ENCODE measurements at regions not wholly inside any gene's neighbourhood (a gene's known extent, or its start where the extent isn't known, plus 50 kb on each side); places are given as distances from the start of the nearest gene placed in this dataset.

DNA sequence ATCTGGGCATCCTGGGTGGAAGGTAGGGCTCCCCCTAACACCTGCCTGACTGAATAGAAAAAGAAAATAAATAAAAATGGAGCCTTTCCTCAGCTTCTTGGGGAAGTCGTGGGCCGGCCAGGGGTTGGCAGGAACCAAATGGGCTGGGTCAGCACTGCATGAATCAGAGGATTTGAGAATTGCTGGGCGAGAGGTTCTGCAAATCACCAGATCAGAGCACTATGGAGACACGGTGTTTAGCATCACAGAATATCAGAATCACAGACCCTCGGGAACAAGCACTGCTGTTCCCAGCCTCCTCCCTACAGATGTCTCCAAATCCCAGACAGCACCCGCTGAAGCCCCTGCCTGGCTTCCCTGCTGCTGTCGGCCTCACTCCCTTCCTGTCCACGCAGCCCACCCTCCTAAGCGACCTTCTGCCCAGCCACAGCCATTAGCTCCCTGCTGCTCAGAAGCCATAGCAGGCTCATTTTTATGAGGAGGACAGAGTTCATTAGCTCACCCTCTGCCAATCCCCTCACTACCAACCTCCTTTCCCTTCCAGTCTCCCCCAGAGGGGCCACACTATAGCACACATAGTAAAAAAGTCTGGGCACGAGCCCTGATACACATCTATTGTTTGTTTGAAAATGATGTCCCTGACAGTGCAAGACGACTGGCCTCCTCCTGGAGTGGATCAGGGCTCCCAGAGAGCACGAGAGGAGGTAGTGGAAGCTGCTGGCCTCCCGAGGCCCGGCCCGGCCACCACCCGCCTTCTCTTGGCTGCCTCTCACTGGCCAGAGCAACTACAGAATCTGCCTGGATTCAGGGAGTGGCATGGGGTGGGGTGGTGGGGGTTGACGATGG lies 64.6 kb upstream of the TAF1B start:
- ChIA-PET CTCF (interaction anchor here (1.4 to 2.4 kb wide), 2 partner anchors 8 to 10 kb away, joined by 4 to 7 read pairs; no protein-coding TSS in a partner anchor), POLR2A (no interaction called here)
- no peak for DNase-seq (ENCODE audit: extremely low spot score)
- TF ChIP-seq ELF4 (IDR thresholded peaks at IDR 0.05) (no peak), FOXM1 (IDR thresholded peaks at IDR 0.05; ENCODE audit: borderline replicate concordance) (no peak), LEF1 (IDR thresholded peaks at IDR 0.05; ENCODE audit: borderline replicate concordance) (no peak), SUZ12 (IDR thresholded peaks at IDR 0.05) (no peak), HDGF (IDR thresholded peaks at IDR 0.05; ENCODE audit: borderline replicate concordance) (no peak), ZNF384 (IDR thresholded peaks at IDR 0.05) (no peak), ARNT (IDR thresholded peaks at IDR 0.05) (no peak), NFRKB (IDR thresholded peaks at IDR 0.05) (no peak), BHLHE40 (IDR thresholded peaks at IDR 0.05; ENCODE audit: borderline replicate concordance) (no peak), TARDBP (IDR thresholded peaks at IDR 0.05) (no peak), FOXK2 (IDR thresholded peaks at IDR 0.05) (no peak)

DNA sequence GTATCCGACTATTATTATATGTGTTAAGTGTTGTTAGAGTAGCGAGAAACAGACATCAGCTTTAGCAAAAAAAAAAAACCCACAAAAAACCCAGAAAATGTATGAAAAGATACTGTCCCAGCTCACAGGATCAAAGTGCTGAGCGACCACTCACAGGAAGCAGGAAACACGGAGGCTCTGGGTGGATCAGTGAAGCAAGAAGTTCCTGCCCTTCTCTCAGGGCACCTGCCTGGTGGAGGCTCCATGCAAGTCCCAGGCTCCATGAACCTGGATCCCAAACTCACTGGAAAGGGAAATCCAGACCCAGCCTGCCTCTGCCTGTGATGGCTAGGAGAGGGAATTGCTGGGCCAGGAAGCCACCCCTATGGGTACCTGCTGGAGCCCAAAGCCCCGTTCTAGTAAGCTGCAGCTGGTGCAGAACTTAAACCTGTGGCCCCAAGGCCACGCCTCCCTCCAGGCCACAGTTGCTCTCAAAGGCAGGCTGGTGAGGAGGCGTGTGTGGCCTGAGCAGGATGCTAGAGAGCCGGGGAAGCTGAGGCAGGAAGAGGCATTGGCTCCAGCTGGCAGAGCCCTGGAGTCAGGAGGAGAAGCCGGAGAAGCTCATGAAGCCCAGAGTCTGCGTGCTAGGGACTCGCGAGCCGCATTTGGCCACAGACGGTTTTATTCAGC lies 63.5 kb upstream of the TAF1B start:
- DNase-seq (ENCODE audit: extremely low spot score): no peak
- ChIA-PET POLR2A (no interaction called here), CTCF (interaction anchor here (0.5 to 2.4 kb wide), 2 partner anchors 9 to 15 kb away, joined by 3 to 7 read pairs; no protein-coding TSS in a partner anchor)
- TF ChIP-seq TARDBP (IDR thresholded peaks at IDR 0.05) (no peak), FOXM1 (IDR thresholded peaks at IDR 0.05; ENCODE audit: borderline replicate concordance) (no peak), ZNF384 (IDR thresholded peaks at IDR 0.05) (no peak), CTBP1 (IDR thresholded peaks at IDR 0.05; ENCODE audit: borderline replicate concordance) (no peak), LEF1 (IDR thresholded peaks at IDR 0.05; ENCODE audit: borderline replicate concordance) (no peak), NFRKB (IDR thresholded peaks at IDR 0.05) (no peak), FOXA1 (IDR thresholded peaks at IDR 0.05) (no peak)

DNA sequence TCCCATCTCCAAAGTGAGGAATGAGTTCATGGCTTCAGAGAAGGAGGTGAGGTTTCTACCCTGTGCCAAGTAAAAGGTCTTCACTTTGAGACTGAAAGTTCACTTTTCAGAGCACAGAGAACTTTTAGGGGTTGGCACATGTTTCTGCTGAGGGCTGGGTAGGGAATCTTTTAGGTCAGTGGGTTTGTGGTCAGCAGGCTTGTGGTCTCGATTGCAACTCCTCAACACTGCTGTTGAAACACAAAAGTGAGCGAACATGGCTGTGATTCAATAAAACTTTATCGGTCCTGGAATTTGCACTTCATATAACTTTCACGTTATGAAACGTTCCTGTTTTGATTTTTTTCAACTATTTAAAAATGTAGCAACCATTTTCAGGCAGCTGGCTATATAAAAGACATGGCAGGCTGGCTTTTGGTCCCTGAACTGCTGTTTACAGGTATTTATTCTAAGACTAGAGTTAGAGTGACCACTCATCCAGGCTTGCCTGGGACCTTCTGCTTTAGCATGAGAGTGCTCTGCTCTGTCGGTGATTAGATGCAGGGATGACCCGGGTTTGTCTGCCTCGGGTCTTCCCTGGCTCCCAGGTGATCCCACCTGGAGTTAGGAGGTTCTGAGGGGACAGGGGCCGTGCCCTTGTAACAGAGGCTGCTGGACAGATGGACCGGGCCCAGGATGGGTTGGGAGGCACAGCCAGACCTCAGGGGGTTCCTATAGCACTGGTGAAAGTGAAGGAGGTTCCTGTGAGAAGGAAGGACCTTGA lies 62.7 kb upstream of the TAF1B start:
- CTCF ChIA-PET: interaction anchor here (0.5 to 2.4 kb wide), 2 partner anchors 10 to 14 kb away, joined by 3 to 7 read pairs; no protein-coding TSS in a partner anchor
- POLR2A ChIA-PET: no interaction called here
- DNase-seq (ENCODE audit: extremely low spot score): no peak
- TF ChIP-seq BHLHE40 (IDR thresholded peaks at IDR 0.05; ENCODE audit: borderline replicate concordance): no peak
- no peak for TF ChIP-seq FOXK2 (IDR thresholded peaks at IDR 0.05)
- TF ChIP-seq FOXM1 (IDR thresholded peaks at IDR 0.05; ENCODE audit: borderline replicate concordance): no peak
- no peak for TF ChIP-seq ZNF384 (IDR thresholded peaks at IDR 0.05)
- TF ChIP-seq HDGF (IDR thresholded peaks at IDR 0.05; ENCODE audit: borderline replicate concordance): no peak
- TF ChIP-seq L3MBTL2 (conservative IDR thresholded peaks at IDR 0.05): no peak
- TF ChIP-seq FOXA1 (IDR thresholded peaks at IDR 0.05): no peak
- no peak for TF ChIP-seq ELF4 (IDR thresholded peaks at IDR 0.05)
- TF ChIP-seq CTBP1 (IDR thresholded peaks at IDR 0.05; ENCODE audit: borderline replicate concordance): no peak
- TF ChIP-seq NFRKB (IDR thresholded peaks at IDR 0.05): no peak
- TF ChIP-seq, protein P1, sequence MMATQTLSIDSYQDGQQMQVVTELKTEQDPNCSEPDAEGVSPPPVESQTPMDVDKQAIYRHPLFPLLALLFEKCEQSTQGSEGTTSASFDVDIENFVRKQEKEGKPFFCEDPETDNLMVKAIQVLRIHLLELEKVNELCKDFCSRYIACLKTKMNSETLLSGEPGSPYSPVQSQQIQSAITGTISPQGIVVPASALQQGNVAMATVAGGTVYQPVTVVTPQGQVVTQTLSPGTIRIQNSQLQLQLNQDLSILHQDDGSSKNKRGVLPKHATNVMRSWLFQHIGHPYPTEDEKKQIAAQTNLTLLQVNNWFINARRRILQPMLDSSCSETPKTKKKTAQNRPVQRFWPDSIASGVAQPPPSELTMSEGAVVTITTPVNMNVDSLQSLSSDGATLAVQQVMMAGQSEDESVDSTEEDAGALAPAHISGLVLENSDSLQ (IDR thresholded peaks at IDR 0.05): no peak
- no peak for TF ChIP-seq SP1 (IDR thresholded peaks at IDR 0.05)
- TF ChIP-seq ARNT (IDR thresholded peaks at IDR 0.05): no peak
- TF ChIP-seq TARDBP (IDR thresholded peaks at IDR 0.05): no peak
- TF ChIP-seq SUZ12 (IDR thresholded peaks at IDR 0.05): no peak
- TF ChIP-seq LEF1 (IDR thresholded peaks at IDR 0.05; ENCODE audit: borderline replicate concordance): no peak

DNA sequence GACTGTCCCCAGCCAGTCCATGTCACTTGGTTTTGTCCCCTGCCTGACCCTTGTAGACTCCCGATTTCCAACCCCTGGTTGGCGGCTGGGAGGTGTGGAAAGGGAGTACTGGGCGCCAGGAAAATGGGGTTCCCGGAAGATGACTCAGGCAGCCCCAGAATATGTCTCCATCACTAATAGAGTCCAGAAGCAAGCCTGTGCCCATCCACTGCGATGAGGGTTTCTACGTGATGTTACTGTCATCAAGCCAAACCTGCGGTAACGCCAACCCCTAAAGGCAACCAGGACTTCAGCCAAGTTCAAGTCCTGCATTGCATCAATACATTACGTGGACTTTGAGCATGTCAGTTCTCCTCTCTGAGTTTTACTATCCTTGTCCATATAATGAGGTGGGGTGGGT lies 62.0 kb upstream of the TAF1B start:
- no peak for TF ChIP-seq FOXM1 (IDR thresholded peaks at IDR 0.05; ENCODE audit: borderline replicate concordance)
- TF ChIP-seq SP1 (IDR thresholded peaks at IDR 0.05): no peak
- TF ChIP-seq FOXA1 (IDR thresholded peaks at IDR 0.05): no peak
- no peak for TF ChIP-seq ARNT (IDR thresholded peaks at IDR 0.05)
- ChIA-PET POLR2A (no interaction called here), CTCF (no interaction called here)
- no peak for DNase-seq (ENCODE audit: extremely low spot score)

DNA sequence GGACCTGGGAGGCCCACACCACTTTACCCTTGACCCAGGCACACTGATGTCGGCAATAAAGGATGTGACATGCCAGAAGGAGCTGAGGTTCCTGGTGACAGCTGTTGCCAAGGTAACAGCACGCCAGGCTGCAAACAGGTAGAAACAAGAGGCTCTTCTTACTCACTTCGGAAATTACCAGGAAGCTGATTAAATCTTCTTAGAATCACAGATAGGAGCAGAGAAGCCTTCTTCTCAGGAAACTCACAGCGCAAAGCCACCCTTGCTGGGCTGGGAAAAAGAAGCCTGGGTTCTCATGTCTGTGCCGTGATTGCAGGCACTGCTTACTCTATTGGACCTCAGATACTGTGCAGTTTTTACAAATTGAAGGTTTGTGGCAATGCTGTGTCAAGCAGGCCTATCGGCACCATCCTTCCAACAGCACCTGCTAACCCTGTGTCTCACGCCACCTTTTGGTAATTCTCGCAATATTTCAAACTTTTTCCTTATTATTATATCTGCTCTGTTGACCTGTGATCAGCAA lies 61.0 kb upstream of the TAF1B start:
- no peak for DNase-seq (ENCODE audit: extremely low spot score)
- TF ChIP-seq, protein P1 (IDR thresholded peaks at IDR 0.05): no peak
- TF ChIP-seq L3MBTL2 (conservative IDR thresholded peaks at IDR 0.05): no peak
- TF ChIP-seq SUZ12 (IDR thresholded peaks at IDR 0.05): no peak
- TF ChIP-seq TARDBP (IDR thresholded peaks at IDR 0.05): no peak
- TF ChIP-seq ELF4 (IDR thresholded peaks at IDR 0.05): no peak
- TF ChIP-seq SP1 (IDR thresholded peaks at IDR 0.05): no peak
- TF ChIP-seq FOXK2 (IDR thresholded peaks at IDR 0.05): no peak
- TF ChIP-seq FOXM1 (IDR thresholded peaks at IDR 0.05; ENCODE audit: borderline replicate concordance): no peak
- no peak for TF ChIP-seq CTBP1 (IDR thresholded peaks at IDR 0.05; ENCODE audit: borderline replicate concordance)

DNA sequence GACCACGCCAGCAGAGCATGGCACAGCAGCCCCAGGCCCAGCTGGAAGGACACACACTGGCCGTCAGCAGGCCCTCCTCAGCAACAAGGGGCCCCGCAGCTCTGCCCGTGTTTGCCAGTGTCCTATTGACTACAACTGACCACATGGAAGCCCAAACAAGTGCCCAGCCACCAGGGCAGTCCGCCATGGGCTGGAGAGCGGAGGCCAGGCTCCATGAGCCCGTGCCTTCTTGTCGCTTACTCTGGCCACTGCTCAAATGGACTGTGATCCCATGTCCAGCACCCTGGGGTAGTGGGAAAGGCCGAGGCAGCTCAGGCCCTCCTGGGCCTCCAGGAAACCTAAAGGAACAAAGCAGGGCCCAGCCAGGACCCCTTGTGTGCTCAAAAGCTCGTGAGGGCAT lies 53.9 kb upstream of the TAF1B start:
- POLR2A ChIA-PET: no interaction called here
- no peak for TF ChIP-seq HDGF (IDR thresholded peaks at IDR 0.05; ENCODE audit: borderline replicate concordance)
- no peak for TF ChIP-seq FOXA1 (IDR thresholded peaks at IDR 0.05)
- no peak for TF ChIP-seq ARNT (IDR thresholded peaks at IDR 0.05)
- CTCF ChIA-PET: interaction anchor here (1.8 kb wide), 1 partner anchor 10 kb away, joined by 4 read pairs; no protein-coding TSS in a partner anchor
- no peak for DNase-seq (ENCODE audit: extremely low spot score)

More for the DNA sequence above, 61.0 kb upstream of the TAF1B start:
- ChIA-PET CTCF (no interaction called here), POLR2A (interaction anchor here (0.6 kb wide), 1 partner anchor 62 kb away, joined by 3 read pairs; no protein-coding TSS in a partner anchor)

Data from HEK293T (cell line).